ENCODE measurements at regions not wholly inside any gene's neighbourhood (a gene's known extent, or its start where the extent isn't known, plus 50 kb on each side); places are given as distances from the start of the nearest gene placed in this dataset.

- TF ChIP-seq CTCF (IDR thresholded peaks at IDR 0.05; ENCODE audit: low read depth, low read length, missing input control), result no peak
- TF ChIP-seq JUND (IDR thresholded peaks at IDR 0.05), result no peak
- TF ChIP-seq REST (IDR thresholded peaks at IDR 0.05), result no peak
- no peak for TF ChIP-seq RXRA (IDR thresholded peaks at IDR 0.05)
- TF ChIP-seq FOXA2 (IDR thresholded peaks at IDR 0.05), result no peak
Observed at GRCh38 chr1:217372049-217372970, 258.6 kb downstream of the GPATCH2 start (continued).

DNA sequence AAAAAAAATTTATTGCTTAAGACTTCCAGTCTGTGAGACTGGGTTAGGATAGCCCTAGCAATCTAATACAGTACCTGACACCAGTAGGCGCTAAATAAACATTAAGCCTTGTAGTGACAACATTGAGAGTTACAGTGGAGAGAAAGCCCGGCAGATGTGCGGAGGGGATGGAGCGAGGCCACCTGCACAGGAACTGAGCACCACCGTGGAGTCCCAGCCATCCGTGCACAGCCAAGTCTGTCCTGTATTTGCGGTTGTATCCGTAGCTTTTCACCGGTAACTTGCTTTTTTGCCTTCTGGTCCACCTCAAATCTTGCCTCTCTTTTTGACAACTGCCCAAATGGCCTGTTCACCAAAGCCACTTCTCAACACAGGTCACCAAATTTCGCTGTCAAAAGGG is 260.1 kb downstream of the GPATCH2 start:
- DNase-seq (ENCODE audit: low spot score), result no peak
- H3K27me3 ChIP-seq (ENCODE audit: control insufficient read depth in 4 of 4, insufficient read depth in 4 of 4, low read length in 3 of 4), result no peaks in the 10 kb centered on the region
- no peak for TF ChIP-seq REST (IDR thresholded peaks at IDR 0.05)
- no peak for TF ChIP-seq NR2F2 (IDR thresholded peaks at IDR 0.05)
- H3K27ac ChIP-seq (ENCODE audit: low read depth in 1 of 2, low read length in 2 of 2), result no peak overlapping the region
- H3K4me3 ChIP-seq (ENCODE audit: low read depth in 1 of 3, low read length in 3 of 3), result no peak overlapping the region
- H3K4me1 ChIP-seq (ENCODE audit: control insufficient read depth in 4 of 4, insufficient read depth in 4 of 4, low read length in 3 of 4), result no peaks in the 10 kb centered on the region
- no peaks in the 10 kb centered on the region for H3K36me3 ChIP-seq (ENCODE audit: control insufficient read depth in 4 of 4, insufficient read depth in 3 of 4, low read depth in 1 of 4, low read length in 3 of 4)
- no peak overlapping the region for H3K9ac ChIP-seq (ENCODE audit: low read depth in 1 of 2, low read length in 2 of 2)
- 87% methylated on average over 10 of the region's 10 CpGs for WGBS
- peaks cover 2 to 10% (median 7%) of the 10 kb centered on the region in 4 donors for H3K9me3 ChIP-seq (ENCODE audit: control insufficient read depth in 4 of 4, low read length in 3 of 4)

- no peak for DNase-seq (ENCODE audit: low spot score)
- TF ChIP-seq YY1 (IDR thresholded peaks at IDR 0.05) (no peak), REST (IDR thresholded peaks at IDR 0.05) (no peak), HNF4G (IDR thresholded peaks at IDR 0.05) (no peak), EGR1 (IDR thresholded peaks at IDR 0.05; ENCODE audit: low read depth in 2 of 2) (no peak), RXRA (IDR thresholded peaks at IDR 0.05) (no peak), TAF1 (conservative IDR thresholded peaks at IDR 0.05) (no peak), SP1 (IDR thresholded peaks at IDR 0.05) (no peak), GABPA (IDR thresholded peaks at IDR 0.05 in 1 of 2, conservative IDR thresholded peaks at IDR 0.05 in 1 of 2) (no peak), MAX (IDR thresholded peaks at IDR 0.05) (no peak), HNF4A (conservative IDR thresholded peaks at IDR 0.05) (no peak), JUND (IDR thresholded peaks at IDR 0.05) (no peak), RAD21 (IDR thresholded peaks at IDR 0.05) (no peak), FOXA1 (IDR thresholded peaks at IDR 0.05) (no peak)
Observed at GRCh38 chr1:217369996-217370551, 260.8 kb downstream of the GPATCH2 start.

More at GRCh38 chr1:217369996-217370551, 260.8 kb downstream of the GPATCH2 start:
- no peak overlapping the region for H3K4me3 ChIP-seq (ENCODE audit: low read depth in 1 of 3, low read length in 3 of 3)
- H3K4me1 ChIP-seq (ENCODE audit: control insufficient read depth in 4 of 4, insufficient read depth in 4 of 4, low read length in 3 of 4), result no peaks in the 10 kb centered on the region
- H3K27me3 ChIP-seq (ENCODE audit: control insufficient read depth in 4 of 4, insufficient read depth in 4 of 4, low read length in 3 of 4), result no peaks in the 10 kb centered on the region
- peaks cover 2 to 10% (median 7%) of the 10 kb centered on the region in 4 donors for H3K9me3 ChIP-seq (ENCODE audit: control insufficient read depth in 4 of 4, low read length in 3 of 4)
- H3K36me3 ChIP-seq (ENCODE audit: control insufficient read depth in 4 of 4, insufficient read depth in 3 of 4, low read depth in 1 of 4, low read length in 3 of 4), result no peaks in the 10 kb centered on the region
- H3K27ac ChIP-seq (ENCODE audit: low read depth in 1 of 2, low read length in 2 of 2), result no peak overlapping the region
- H3K9ac ChIP-seq (ENCODE audit: low read depth in 1 of 2, low read length in 2 of 2), result no peak overlapping the region
- 74% methylated on average over 9 of the region's 9 CpGs for WGBS
